SK-N-SH treated with all-trans-retinoic acid at 6 μM for 48 hours (cell line): ENCODE measurements at regions not wholly inside any gene's neighbourhood (a gene's known extent, or its start where the extent isn't known, plus 50 kb on each side); places are given as distances from the start of the nearest gene placed in this dataset.

ENCODE experiments used
- ARNTL ChIP-seq: fragments of 450-650 bp; formaldehyde crosslinking; IDR thresholded peaks from 2 replicates; pipeline ENCODE4 v1.5.0; 2020; ENCODE audit warnings: low read depth, mild to moderate bottlenecking, moderate library complexity, borderline replicate concordance
- CREB5 ChIP-seq: fragments of 250-450 bp; sonication (Bioruptor Pico); IDR thresholded peaks from 2 replicates; pipeline ENCODE4 v1.5.1; 2020; ENCODE audit warnings: low read depth, mild to moderate bottlenecking, moderate library complexity
- CSDC2 ChIP-seq: fragments of 250-450 bp; sonication (Bioruptor Pico); IDR thresholded peaks from 2 replicates; pipeline ENCODE4 v1.5.0; 2020; ENCODE audit warnings: mild to moderate bottlenecking, moderate library complexity
- CSRNP3 ChIP-seq: fragments of 250-450 bp; sonication (Bioruptor Pico); IDR thresholded peaks from 2 replicates; pipeline ENCODE4 v1.5.1; 2021; ENCODE audit warnings: mild to moderate bottlenecking, moderate library complexity
- ESRRG ChIP-seq: fragments of 250-450 bp; sonication (Bioruptor Pico); IDR thresholded peaks from 2 replicates; pipeline ENCODE4 v1.6.1; 2021; ENCODE audit warnings: mild to moderate bottlenecking
- PATZ1 ChIP-seq: fragments of 250-450 bp; sonication (Bioruptor Pico); IDR thresholded peaks from 2 replicates; pipeline ENCODE4 v1.8.0; 2020; ENCODE audit warnings: mild to moderate bottlenecking, moderate library complexity, borderline replicate concordance
- PPARA ChIP-seq: fragments of 250-450 bp; sonication (Bioruptor Pico); IDR thresholded peaks from 2 replicates; pipeline ENCODE4 v1.5.0; 2020; ENCODE audit warnings: mild to moderate bottlenecking, borderline replicate concordance
- TSHZ2 ChIP-seq: fragments of 250-450 bp; sonication (Bioruptor Pico); IDR thresholded peaks from 2 replicates; pipeline ENCODE4 v1.5.0; 2020; ENCODE audit warnings: mild to moderate bottlenecking, moderate library complexity
- ZNF70 ChIP-seq: fragments of 450-650 bp; formaldehyde crosslinking; IDR thresholded peaks from 2 replicates; pipeline ENCODE4 v1.5.0; 2020; ENCODE audit warnings: mild to moderate bottlenecking, moderate library complexity

GRCh38 chr3:162437480-162437879 is 940.9 kb downstream of the OTOL1 start:
- TF ChIP-seq PATZ1 (no peak), ZNF70 (CRISPR knock-in tag) (no peak), TSHZ2 (CRISPR knock-in tag) (no peak), CSDC2 (CRISPR knock-in tag) (no peak), PPARA (CRISPR knock-in tag) (no peak), CREB5 (no peak), ARNTL (CRISPR knock-in tag) (no peak), ESRRG (CRISPR knock-in tag) (no peak), CSRNP3 (CRISPR knock-in tag) (no peak)
